DMS 273 (cell line): ENCODE measurements at regions not wholly inside any gene's neighbourhood (a gene's known extent, or its start where the extent isn't known, plus 50 kb on each side); places are given as distances from the start of the nearest gene placed in this dataset.

Source experiments
- DNase-seq: peaks from one replicate; lab custom pipeline; 2025; ENCODE audit not compliant: unreplicated experiment; lab: John Stamatoyannopoulos, UW

DNA sequence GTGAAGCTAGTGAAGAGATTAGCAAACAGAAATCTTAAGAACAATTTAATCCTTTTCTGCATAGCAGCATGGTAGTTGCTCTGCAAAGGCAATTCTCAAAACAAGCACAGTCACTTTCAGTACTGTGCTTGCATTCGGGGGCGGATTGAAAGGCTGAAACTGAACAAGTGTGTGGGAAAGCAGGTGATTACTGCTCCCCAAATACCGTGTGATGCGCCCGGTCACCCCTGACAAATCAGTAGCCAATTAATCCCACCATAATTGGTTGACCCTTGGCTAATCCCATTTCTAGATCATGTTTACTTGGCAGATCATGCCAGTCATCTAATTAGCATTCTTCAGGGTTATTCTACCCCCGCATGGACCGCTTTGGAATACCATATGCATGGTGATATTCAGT, 76.5 kb upstream of the ADRB1 start:
- DNase-seq: no peak

DNA sequence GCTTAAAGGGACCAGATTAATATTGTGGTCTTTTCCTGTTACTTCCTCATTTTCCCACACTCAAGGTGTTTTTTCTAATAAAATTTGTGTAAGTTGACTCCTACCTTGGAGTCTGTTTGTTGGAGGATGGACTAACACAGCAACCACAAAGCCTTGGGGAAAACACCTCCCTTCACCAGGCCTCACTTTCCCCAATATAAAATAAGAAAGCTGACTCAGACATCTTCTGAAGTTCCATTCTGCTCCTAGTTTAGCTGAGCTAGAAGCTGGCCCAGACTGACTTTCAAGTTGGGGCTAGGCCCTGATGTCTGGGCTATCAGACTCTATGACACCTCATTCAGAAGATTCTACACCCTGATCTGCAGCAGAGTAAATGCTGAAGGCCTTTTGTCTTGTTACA, 73.0 kb upstream of the ADRB1 start:
- no peak for DNase-seq

DNA sequence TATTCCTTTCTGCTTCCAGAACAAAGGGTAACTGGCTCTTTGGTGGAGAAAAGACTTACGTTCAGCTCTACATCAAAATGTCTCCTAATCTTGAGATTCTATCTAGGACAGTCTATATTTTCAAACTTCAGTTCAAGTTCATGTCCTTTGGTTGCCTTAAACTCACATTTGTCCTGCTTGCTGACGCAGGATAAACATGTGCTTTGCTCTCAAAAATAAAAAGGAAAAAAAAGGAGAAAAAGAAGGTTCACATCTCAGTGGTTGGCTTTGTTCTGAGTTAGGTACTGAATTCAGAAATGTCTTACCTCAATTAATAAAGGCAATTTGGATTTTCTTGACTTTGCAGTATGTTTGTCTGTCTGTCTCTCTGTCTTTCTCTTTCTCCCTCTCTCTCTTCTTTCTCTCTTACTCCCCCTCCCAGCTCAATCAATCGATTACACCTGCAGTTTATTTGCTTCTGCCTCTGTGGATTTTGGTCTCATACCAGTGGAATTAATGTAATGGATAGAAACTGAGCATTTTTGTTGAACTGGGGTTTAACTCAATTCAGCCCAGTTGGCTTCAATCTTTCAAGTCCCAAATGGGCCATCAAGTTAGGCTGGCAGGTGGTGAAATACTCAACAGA, 72.2 kb upstream of the ADRB1 start:
- DNase-seq: no peak

DNA sequence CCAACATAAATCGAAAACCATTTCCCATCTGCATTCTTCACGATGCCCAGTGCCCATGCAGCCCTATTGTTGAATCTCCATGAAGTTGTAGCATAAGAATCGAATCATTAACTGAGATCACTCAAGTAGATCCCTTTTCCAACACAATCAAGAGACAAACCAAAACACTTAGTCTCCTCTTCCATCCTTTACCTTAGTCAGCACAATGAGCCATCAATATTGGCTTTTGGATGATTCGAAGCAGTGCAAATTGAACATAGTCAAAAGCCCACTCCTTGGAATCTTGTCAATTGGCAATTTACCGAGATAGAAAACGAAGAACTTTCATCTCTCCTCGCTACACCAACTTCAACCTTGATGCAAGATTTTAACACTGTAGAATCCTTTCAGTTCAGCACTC, 66.5 kb upstream of the ADRB1 start:
- no peak for DNase-seq

DNA sequence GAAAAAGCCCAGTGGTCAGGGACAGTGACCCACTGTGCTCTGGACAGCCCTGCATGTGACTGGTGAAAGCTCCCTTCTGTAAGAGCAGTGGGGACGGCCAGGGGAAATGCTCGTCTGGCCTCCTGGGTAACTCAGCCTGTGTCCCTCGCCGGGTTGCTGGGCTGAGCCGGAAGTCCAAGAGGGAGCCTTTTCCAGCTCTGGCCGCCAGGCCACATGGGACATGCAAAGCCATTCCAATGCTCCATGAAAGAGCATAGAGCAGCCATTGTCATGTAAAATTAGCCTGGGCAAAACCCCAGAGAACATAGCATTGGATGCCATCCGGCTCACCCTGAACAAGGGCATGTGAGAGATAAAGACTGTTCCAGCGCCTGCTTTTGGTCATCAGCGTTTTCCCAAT, 64.9 kb upstream of the ADRB1 start:
- DNase-seq: no peak

DNA sequence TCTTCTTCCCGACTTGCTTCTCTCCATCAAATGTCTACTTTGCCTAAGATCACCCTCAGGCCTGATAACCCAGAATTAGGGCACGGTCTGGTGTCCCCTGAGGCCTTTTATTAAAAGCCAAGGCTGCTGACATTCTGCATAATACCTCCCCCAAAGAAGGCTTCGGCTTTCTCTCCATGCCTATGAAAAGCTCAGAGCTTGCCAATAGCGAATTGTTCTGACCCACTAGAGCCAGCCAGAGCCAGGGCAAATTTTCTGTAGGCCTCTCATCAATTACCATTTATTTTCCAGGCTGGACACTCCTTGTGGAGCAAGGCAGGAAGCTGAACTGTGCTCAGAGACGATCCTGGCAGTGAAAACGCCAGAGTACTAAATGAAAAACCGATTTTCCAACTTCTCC, 64.3 kb upstream of the ADRB1 start:
- DNase-seq: no peak

DNA sequence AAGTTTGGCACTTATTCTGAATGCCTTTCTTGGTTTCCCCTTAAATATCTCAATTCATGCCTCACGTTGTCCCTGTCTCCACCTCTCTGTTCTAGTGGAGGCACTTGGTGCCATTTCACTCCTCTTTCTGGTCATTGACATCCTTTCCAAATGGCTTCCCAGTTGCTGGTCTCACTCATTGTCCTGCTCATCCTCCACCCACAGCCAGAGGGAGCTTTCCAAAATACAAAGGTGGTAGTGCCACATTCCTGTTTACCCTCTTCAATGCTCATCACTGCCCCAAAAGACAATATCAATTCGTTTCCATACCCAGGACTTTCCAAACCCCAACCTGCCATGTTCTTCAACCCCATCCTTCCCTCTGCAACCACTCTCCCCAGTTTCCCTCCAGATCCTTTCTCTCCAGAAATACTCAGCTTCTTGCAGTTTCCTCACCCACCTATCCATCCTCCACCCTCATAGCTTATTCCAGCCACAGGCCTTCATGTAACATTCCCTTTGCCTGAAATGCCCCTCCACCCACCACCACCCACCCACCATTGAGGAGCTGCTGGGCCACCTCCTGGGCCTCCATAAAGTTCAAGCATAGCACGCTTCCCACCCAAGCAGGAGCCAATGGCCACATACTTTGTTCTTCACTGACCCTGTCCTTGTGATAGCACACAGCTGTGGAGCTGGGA, 63.1 kb upstream of the ADRB1 start:
- DNase-seq: peak; percentile 31

DNA sequence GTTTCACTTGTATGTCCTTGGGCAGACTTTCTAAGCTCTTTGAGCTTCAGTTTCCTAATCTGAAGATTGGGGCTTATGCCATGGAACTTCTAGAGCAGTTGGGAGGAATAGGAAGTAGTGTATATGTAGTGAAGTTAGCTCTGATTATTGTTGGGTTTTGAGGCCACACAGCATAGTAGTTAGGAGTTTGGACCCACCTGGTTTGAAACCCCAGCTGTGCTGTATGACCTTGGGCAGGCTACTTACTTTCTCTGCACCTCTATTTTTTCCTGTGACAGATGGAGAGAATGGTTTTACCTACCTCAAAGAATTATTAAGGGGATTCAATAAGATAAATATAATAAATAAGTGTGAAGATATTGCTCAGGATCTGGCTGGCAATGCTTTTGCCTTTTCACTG, 61.4 kb upstream of the ADRB1 start:
- DNase-seq: no peak

DNA sequence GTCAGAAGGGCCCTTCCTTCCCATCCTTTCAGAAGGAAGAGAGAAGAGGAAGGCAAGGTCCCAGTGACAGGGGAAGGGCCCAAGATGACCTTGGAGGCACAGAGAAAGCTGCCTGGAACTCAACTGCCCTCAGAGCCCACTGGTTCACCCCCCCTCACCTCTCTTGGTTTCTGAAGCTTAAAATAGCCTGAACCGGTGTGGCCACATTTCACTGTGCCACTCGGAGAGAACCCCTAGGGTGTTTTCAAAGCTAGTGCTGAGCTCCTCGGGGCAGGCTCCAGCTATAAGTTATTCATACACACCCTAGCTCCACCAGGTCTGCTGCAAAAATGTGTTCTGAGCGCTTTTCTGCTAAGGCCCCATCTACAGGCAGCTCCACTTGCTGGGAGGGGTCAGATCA, 60.9 kb upstream of the ADRB1 start:
- no peak for DNase-seq

DNA sequence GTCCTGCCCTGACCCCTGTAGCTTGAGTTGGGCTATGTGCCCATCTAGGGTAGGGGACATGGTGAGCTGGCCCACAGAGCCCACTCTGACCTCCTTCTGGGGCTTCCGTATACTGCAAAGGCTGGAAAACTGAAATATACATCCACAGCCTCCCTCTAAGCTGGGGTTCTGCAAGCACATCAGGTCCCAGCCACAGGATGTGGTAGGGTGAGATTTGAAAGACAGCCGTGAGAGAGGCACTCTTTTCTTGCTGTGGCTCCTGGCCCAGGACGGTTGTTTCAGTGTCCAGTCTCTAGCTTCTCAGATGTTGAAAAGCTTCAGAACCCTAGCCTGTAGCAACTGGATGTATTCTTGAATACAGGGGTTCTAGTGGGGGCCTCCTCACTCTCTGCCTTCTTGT, 60.1 kb upstream of the ADRB1 start:
- DNase-seq: no peak

DNA sequence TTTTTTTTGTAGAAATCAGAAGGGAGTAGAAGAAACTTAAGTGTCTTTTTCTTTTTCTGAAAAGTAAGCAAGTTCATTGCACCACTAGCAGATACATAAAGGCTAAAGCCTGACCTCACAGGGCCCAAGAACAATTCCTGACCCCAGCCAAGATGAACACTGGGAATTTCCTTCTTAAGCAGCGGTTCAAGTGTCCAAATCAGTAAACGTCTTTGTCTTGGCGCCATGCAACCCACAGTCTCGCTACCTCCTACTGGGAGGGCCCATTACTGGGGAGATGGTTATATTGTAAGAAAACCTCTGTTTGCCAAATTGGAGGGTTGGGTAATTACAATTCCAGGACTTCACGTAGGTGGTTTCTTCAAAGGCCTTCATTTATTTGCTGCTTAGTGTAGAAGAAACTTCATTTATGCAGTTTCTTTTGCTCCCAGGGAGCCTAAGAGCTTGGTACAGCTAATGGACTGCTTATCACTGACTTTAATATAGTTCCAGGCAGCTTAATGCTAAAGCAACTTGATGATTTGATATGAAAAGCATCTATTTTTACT, 58.3 kb upstream of the ADRB1 start:
- no peak for DNase-seq

DNA sequence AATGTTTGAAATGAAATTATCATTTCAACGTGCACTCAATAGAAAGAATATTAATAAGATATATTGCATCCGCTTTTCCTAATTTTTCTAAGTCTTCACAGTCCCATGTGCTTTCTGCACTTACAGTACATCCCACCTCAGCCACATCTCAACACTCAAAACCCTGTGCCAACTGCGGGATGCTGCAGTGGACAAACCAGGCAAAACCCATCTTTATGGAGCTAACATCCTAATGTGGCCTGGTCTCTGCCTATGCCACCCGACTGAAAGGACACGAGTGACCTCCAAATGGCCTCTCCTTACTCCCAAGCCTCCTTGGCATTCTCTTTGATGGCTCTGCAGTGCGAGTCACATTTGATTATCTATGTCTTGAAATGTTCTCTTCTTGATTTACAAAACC, 57.4 kb upstream of the ADRB1 start:
- no peak for DNase-seq

DNA sequence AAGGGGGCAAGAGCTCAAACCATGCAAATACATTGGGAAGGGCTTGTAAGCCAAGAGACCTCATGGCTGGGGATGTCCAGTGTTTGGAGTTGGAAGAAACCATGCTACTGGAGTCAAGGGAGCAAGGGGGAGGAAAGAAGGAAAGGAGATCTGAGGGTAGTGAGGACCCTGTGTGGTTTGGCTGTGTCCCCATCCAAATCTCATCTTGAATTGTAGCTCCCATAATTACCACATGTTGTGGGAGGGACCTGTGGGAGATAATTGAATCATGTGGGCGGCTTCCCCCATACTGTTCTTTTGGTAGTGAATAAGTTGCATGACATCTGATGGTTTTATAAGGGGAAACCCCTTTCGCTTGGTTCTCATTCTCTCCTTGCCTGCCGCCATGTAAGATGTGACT, 56.5 kb upstream of the ADRB1 start:
- DNase-seq: no peak

DNA sequence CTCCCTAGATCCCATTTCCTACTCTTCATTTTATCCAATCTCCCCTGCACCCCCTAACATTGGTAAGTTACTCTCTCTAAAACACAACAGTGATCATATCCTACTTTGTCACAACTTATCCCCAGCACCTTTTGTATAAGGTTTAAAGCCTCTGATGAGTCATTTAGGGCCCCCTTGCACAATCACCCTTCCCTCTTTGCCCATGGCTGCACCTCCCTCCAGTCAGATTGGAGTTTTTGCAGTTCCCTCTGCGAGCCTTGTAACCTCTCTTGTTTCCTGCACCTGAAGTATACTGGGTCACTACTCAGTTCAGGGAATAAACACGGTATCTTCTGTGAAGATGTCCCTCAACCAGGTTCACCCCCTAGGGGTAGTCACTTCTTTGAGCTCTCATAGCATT, 55.9 kb upstream of the ADRB1 start:
- no peak for DNase-seq

DNA sequence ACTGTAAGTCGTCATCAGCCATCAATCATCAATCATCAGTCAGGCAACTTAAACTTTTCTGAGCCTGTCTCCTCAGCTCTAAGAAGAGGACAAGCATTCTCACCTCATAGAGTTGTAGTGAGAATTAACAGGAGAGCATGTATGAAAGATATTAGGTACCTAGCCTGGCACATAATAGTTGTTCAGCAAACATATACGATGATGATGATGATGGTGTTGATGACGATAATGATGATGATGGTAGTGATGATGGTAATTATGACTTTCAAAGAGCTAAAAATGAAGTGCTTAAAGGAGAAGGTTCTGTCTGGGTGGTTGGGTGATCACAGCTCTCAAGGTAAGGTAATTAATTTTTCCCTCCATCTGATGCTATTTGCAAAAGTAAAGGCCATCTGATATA, 55.1 kb upstream of the ADRB1 start:
- no peak for DNase-seq

DNA sequence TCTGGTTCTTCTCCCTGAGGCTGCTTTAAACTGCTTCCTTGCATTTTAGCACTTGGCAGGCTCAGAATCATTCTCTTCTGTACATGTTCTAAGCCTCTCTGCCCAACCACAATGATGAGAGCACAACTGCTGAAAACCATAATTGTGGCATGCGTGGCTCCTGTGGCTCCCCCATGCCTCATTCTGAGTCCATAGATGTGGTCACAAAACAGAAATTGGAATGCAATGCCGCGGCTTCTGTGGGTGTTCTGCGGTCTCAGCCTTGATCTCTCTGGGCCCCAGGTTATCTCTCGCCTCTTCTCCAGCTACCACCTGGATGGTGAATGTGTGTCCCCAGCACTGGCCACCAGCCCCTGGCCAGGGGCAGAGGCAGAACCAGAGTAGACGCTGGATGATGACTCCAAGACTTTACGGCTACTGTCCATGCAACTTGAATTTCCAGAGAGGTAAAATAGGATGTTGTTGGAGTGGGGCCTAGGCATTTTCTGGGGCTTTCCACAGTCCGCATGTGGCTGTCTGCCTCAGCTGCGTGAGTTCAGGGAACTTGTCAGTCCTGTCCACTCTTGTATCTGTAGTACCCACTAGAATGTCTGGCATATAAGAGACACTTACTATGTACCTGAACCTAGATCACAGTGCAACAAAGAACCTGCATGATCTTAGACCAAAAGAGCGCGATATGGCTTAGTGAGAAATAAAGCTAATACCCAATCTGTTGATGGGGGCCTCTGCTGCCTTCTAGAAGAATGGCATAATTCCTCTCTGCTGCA, 52.4 kb upstream of the ADRB1 start:
- no peak for DNase-seq

DNA sequence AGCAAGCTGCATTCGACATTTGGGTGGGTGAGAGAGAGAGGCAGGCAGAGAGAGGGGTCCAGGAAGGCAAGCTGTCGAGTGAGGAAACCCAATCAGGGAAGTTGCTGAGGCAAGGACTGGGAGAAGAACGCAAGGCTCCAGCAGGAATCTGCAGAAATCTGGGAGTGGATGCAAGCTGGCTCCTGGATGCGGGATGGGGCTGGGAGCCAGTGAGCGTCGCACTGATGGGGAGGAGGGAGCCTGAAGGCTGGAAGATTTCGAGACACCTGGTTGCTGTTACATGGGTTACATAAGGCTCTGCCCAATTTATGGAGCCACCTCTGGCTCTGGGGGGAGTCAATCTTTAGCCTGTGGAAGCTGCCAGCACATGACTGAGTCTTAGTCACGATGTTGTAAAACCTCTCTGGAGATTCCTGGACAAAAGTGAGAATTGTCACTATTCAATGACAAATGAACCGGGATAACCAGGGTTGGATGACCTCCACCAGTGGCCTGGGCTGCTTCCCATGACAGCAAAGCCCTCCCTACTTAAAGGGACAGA, 51.1 kb upstream of the ADRB1 start:
- no peak for DNase-seq

DNA sequence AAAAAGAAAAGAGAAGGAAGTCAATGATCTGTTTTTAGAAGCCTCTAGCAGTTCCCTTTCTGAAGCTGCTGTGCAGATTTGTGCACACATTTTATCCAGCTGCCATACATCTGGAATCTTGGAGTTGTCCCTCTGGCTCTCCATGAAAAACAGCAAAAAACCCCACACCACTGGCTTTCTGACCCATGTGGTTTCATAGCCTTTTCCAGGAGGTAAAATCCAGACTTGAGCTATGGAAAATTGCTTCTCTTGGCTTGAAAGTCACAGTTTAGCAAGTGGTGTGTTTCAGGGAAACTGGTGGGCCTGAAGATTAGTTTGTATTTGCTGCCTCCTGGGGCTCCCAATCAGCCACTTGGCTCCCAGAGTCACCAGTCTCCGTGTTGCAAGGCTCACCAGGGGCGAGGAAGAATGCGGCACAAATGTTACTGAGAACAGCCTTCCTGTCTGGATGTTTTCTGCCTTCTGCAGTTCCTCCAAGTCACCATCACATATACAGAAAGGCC, 50.1 kb upstream of the ADRB1 start:
- DNase-seq: peak; percentile 18
